Large intestine (tissue), 3 donors: ENCODE measurements at regions not wholly inside any gene's neighbourhood (a gene's known extent, or its start where the extent isn't known, plus 50 kb on each side); places are given as distances from the start of the nearest gene placed in this dataset.

ENCODE experiments used
- DNase-seq, 2 donors: peaks; one replicate each; pipeline versions ENCODE4 v3.0.0 to v3.0.0-alpha.2; 2013
- H3K27ac ChIP-seq: one replicate; pipeline ENCODE4 v1.5.1; 2013; ENCODE audit warnings: low read length
- H3K27me3 ChIP-seq: 2 replicates; pipeline ENCODE4 v1.6.1; 2013; ENCODE audit warnings: low read length; ENCODE audit not compliant: control insufficient read depth, insufficient read depth
- H3K36me3 ChIP-seq: 2 replicates; pipeline ENCODE4 v1.6.1; 2013; ENCODE audit warnings: low read length; ENCODE audit not compliant: control insufficient read depth, insufficient read depth
- H3K4me1 ChIP-seq: one replicate; pipeline ENCODE4 v1.6.1; 2013; ENCODE audit warnings: low read length; ENCODE audit not compliant: control insufficient read depth, insufficient read depth
- H3K4me3 ChIP-seq: one replicate; pipeline ENCODE4 v1.5.1; 2013; ENCODE audit warnings: low read length
- H3K9me3 ChIP-seq: one replicate; pipeline ENCODE4 v1.6.1; 2013; ENCODE audit warnings: mild to moderate bottlenecking, low read depth, low read length, moderate library complexity; ENCODE audit not compliant: control insufficient read depth
- WGBS: methylation state at CpG from one replicate; pipeline ENCODE4 v1.1.5; 2013; ENCODE audit warnings: low lambda C conversion rate; ENCODE audit not compliant: insufficient coverage; 5-methylcytosine and 5-hydroxymethylcytosine counted together

DNA sequence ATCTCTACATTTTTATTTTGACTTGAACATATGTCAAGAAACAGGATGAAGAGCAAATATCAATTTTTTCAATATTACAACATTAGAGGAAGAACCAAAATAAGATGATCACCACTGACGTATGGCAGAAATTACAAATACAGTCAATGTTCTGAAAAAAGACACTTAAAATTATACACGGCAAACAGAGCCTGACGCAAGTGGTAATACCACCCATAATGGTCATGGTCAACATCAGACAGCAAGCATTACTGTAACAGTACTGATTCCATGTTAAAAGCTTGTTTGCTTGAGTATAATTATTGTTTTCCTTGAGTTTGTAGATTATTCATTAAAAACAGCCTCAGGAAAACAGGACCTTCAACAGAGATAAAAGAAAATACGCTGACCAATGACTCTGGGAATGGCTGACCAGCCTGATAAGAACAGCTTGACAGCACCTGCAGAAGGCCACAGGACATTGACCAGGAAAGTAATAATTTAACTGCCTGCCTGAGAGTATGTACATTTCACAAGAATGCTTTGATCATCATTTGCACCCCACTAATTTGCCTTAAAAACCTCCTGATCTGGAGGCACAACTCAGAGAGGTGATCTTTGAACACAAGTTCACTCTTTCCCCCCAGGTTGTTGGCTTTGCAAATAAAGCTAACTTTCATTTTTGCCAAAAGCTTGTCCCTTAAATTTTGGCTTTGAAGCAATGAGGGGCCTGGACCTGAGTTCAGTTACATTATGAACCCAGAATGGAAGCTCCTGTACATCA, 187.3 kb downstream of the IPO8 start:
- peak in 1 of 2 donors; percentile 5 for DNase-seq
- H3K27ac ChIP-seq, result no peak overlapping the region
- no peaks in the 10 kb centered on the region for H3K9me3 ChIP-seq
- no peak overlapping the region for H3K4me3 ChIP-seq
- H3K27me3 ChIP-seq, result no peaks in the 10 kb centered on the region
- no peaks in the 10 kb centered on the region for H3K36me3 ChIP-seq
- no CpG with 5 or more reads among the region's 4 CpGs for WGBS
- H3K4me1 ChIP-seq, result no peaks in the 10 kb centered on the region

DNA sequence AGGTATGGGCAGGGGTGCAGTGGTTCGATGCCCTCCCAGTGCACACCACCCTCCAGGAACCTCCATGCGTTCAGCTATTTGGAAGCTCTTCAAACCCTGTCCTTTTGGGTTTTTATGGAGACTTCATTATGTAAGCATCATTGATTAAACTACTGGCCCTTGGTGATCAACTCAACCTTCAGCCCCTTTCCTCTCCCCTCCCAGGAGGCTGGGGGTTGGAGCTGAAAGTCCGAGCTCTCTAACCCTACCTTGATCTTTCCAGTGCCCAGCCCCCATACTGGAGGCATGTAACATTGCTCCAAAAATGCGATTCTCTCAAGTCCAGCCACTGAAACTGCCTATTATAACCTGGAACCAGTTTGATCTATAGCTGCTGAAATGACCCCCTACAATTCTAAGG, 188.1 kb downstream of the IPO8 start:
- Histone ChIP-seq H3K27me3 (no peaks in the 10 kb centered on the region), H3K9me3 (no peaks in the 10 kb centered on the region), H3K27ac (no peak overlapping the region), H3K4me1 (no peaks in the 10 kb centered on the region), H3K36me3 (no peaks in the 10 kb centered on the region), H3K4me3 (no peak overlapping the region)
- WGBS, result no CpG with 5 or more reads among the region's 4 CpGs
- no peak for DNase-seq

- no peaks in the 10 kb centered on the region for H3K9me3 ChIP-seq
- H3K27me3 ChIP-seq, result no peaks in the 10 kb centered on the region
- H3K4me3 ChIP-seq, result no peak overlapping the region
- H3K36me3 ChIP-seq, result no peaks in the 10 kb centered on the region
- no peak overlapping the region for H3K27ac ChIP-seq
- 92% methylated on average over 2 of the region's 7 CpGs for WGBS
- H3K4me1 ChIP-seq, result no peaks in the 10 kb centered on the region
- no peak for DNase-seq
These were observed 189.3 kb downstream of the IPO8 start for GRCh38 chr12:30506411-30506810.

- H3K4me3 ChIP-seq, result no peak overlapping the region
- H3K9me3 ChIP-seq, result no peaks in the 10 kb centered on the region
- H3K36me3 ChIP-seq, result no peaks in the 10 kb centered on the region
- no peaks in the 10 kb centered on the region for H3K4me1 ChIP-seq
- DNase-seq, result no peak
- H3K27me3 ChIP-seq, result no peaks in the 10 kb centered on the region
- WGBS, result no CpG with 5 or more reads among the region's 2 CpGs
- H3K27ac ChIP-seq, result no peak overlapping the region
These were observed 194.0 kb downstream of the IPO8 start for GRCh38 chr12:30501718-30502117.

- H3K9me3 ChIP-seq, result no peaks in the 10 kb centered on the region
- no peak overlapping the region for H3K4me3 ChIP-seq
- no peak for DNase-seq
- no peaks in the 10 kb centered on the region for H3K27me3 ChIP-seq
- H3K36me3 ChIP-seq, result no peaks in the 10 kb centered on the region
- no peaks in the 10 kb centered on the region for H3K4me1 ChIP-seq
- no peak overlapping the region for H3K27ac ChIP-seq
- 95% methylated on average over 3 of the region's 4 CpGs for WGBS
These were observed 195.1 kb downstream of the IPO8 start for GRCh38 chr12:30500532-30500931.

GRCh38 chr12:30485230-30485890, 210.3 kb downstream of the IPO8 start:
- Histone ChIP-seq H3K27ac (no peak overlapping the region), H3K36me3 (no peaks in the 10 kb centered on the region), H3K9me3 (no peaks in the 10 kb centered on the region), H3K27me3 (no peaks in the 10 kb centered on the region), H3K4me3 (no peak overlapping the region), H3K4me1 (no peaks in the 10 kb centered on the region)
- DNase-seq, result no peak
- WGBS, result 90% methylated on average over 3 of the region's 14 CpGs

DNA sequence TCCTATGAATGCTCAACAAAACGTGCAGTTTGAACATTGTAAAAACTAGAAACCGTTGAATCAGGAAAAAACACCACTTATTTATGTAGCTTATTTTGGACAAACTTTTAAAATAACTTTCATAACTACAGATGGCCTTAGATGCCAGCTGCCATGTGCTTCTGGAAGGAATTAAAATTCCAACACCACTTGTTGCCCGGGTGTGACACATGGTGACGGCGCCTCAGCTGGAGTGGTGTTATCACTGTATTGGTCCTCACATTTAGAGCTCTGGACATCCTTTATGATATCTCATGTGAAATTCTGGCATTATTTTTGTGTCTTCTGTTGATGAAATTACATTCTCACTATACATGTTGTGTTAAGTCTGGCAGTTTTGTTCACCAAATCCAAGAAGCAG, 211.0 kb downstream of the IPO8 start:
- WGBS, result no CpG with 5 or more reads among the region's 5 CpGs
- no peaks in the 10 kb centered on the region for H3K36me3 ChIP-seq

GRCh38 chr12:30482650-30483049, 213.0 kb downstream of the IPO8 start:
- WGBS, result no CpG with 5 or more reads among the region's 1 CpG
- H3K4me3 ChIP-seq, result no peak overlapping the region
- DNase-seq, result no peak
- no peaks in the 10 kb centered on the region for H3K36me3 ChIP-seq
- H3K27ac ChIP-seq, result no peak overlapping the region
- H3K4me1 ChIP-seq, result no peaks in the 10 kb centered on the region
- no peaks in the 10 kb centered on the region for H3K9me3 ChIP-seq
- no peaks in the 10 kb centered on the region for H3K27me3 ChIP-seq

More for the DNA sequence above, 211.0 kb downstream of the IPO8 start:
- no peaks in the 10 kb centered on the region for H3K27me3 ChIP-seq
- no peak overlapping the region for H3K27ac ChIP-seq
- DNase-seq, result no peak
- no peaks in the 10 kb centered on the region for H3K9me3 ChIP-seq
- no peak overlapping the region for H3K4me3 ChIP-seq
- H3K4me1 ChIP-seq, result no peaks in the 10 kb centered on the region

DNA sequence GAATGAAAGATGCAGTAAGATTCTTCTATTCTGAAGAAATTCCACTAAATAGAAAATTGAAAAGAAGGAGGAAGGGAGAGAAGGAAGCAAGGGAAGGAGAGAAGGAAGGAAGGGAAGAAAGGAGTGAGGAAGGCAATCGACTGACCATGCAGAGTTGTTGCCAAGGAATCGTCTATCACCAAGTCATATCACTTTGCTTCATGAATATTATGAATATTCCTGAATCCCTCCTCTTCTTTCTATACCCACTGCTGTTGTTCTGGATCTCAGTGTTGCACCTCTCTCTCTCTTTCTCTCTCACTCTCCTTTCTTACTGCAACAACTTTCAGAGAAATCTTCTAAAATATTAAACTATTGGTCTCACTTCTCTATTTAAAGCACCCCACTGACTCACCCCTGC, 222.4 kb downstream of the IPO8 start:
- Histone ChIP-seq H3K4me1 (no peaks in the 10 kb centered on the region), H3K4me3 (no peak overlapping the region), H3K27me3 (no peaks in the 10 kb centered on the region), H3K9me3 (no peaks in the 10 kb centered on the region), H3K27ac (no peak overlapping the region), H3K36me3 (no peaks in the 10 kb centered on the region)
- WGBS, result 52% methylated on average over 2 of the region's 2 CpGs
- no peak for DNase-seq

DNA sequence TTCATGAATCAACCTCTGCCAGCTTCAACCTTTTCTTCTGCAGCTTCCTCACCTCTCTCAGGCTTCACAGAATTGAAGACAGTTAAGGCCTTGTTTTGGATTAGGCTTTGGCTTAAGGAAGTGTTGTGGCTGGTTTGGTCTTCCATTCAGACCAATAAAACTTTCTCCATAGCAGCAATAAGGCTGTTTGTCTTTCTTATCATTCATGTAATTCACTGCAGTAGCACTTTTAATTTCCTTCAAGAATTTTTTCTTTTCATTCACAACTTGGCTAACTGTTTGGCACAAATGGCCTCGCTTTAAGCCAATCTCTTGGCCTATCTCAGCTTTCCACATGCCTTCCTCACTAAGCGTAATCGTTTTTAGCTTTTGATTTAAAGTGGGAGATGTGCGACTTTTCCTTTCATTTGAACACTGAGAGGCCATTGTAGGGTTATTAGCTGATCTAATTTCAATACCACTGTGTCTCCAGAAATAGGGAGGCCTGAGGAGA, 229.5 kb downstream of the IPO8 start:
- WGBS, result 73% methylated on average over 2 of the region's 4 CpGs
- Histone ChIP-seq H3K27ac (no peak overlapping the region), H3K36me3 (no peaks in the 10 kb centered on the region)

More for the DNA sequence above, 229.5 kb downstream of the IPO8 start:
- DNase-seq, result no peak
- Histone ChIP-seq H3K27me3 (no peaks in the 10 kb centered on the region), H3K9me3 (no peaks in the 10 kb centered on the region), H3K4me1 (no peaks in the 10 kb centered on the region), H3K4me3 (no peak overlapping the region)
